ENCODE measurements at regions not wholly inside any gene's neighbourhood (a gene's known extent, or its start where the extent isn't known, plus 50 kb on each side); places are given as distances from the start of the nearest gene placed in this dataset.

DNA sequence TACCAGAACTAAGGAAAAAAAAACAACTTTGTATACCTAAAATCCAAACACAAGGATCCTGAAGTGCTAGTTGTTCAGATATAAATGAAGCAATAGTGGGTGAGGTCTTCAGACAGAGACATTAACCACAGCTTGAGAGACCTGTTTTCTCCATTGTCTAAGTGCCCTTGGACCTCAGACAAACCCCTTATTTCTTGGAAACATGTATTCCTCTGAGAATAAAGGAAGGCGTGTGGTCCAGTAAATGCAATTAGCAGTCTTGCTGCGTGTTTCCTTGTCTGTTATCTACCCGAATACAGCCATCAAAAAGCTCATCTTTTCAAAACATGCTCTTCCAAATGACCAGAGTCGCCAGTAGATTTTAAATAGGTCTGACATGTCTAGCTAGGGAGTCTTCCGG is 291.1 kb upstream of the NFIA start:
- peaks cover 0 to 3% (median 0%) of the 10 kb centered on the region in 4 experiments; a peak in 1 of 7 replicates for H3K4me1 ChIP-seq (replicated peaks in 1 of 4; ENCODE audit: control insufficient read depth in 3 of 4, insufficient read depth in 4 of 4, low read length in 3 of 4)
- no peak overlapping the region for H2BK120ac ChIP-seq (replicated peaks; ENCODE audit: low read depth, low read length)
- H4K91ac ChIP-seq (replicated peaks; ENCODE audit: insufficient read length, low read length) = no peak overlapping the region
- no peak overlapping the region for H4K8ac ChIP-seq (ENCODE audit: extremely low read depth, insufficient read depth, low read length)
- H2BK12ac ChIP-seq (ENCODE audit: low read depth, low read length) = no peak overlapping the region
- H3K79me2 ChIP-seq (ENCODE audit: control insufficient read depth in 1 of 2, insufficient read depth in 2 of 2, low read length in 2 of 2) = no peaks in the 10 kb centered on the region
- FAIRE-seq (no peak), DNase-seq (ENCODE audit: low read depth in 1 of 2, low spot score in 2 of 2) (no peak)
- no peak overlapping the region for H3K18ac ChIP-seq (ENCODE audit: extremely low read depth, low read length)
- ChIA-PET CTCF (ENCODE audit: partially characterized antibody) (interaction anchor here (0.9 to 1.7 kb wide), 2 partner anchors 10 to 26 kb away, joined by 3 to 5 read pairs; no protein-coding TSS in a partner anchor), POLR2A (ENCODE audit: partially characterized antibody) (interaction anchor here (0.7 kb wide), 1 partner anchor 228 kb away, joined by 3 read pairs; no protein-coding TSS in a partner anchor)
- no peak overlapping the region for H3K4me3 ChIP-seq (ENCODE audit: extremely low read depth in 1 of 4, insufficient read depth in 2 of 4, low read depth in 3 of 4, low read length in 4 of 4)
- no peak overlapping the region for H2AK5ac ChIP-seq (ENCODE audit: low read depth, low read length)
- no peak overlapping the region for H2AFZ ChIP-seq (ENCODE audit: low read length)
- no peak overlapping the region for H2BK15ac ChIP-seq (ENCODE audit: low read length)
- no peak overlapping the region for H3K27ac ChIP-seq (ENCODE audit: low read depth, low read length)
- no peak overlapping the region for H3K23ac ChIP-seq (ENCODE audit: insufficient read length)
- H4K5ac ChIP-seq (ENCODE audit: insufficient read length, low read depth, low read length) = no peak overlapping the region
- no peak overlapping the region for H3K4ac ChIP-seq (replicated peaks; ENCODE audit: insufficient read length, low read depth, low read length)
- H3K23me2 ChIP-seq (ENCODE audit: low read depth, low read length) = no peaks in the 10 kb centered on the region
- H2BK20ac ChIP-seq (ENCODE audit: low read length) = no peak overlapping the region
- no peaks in the 10 kb centered on the region for H3K9me3 ChIP-seq (ENCODE audit: insufficient read depth in 2 of 2, low read depth in 1 of 2, low read length in 1 of 2)
- H3K14ac ChIP-seq (ENCODE audit: insufficient read length) = no peak overlapping the region
- H3K36me3 ChIP-seq (ENCODE audit: control insufficient read depth in 2 of 4, insufficient read depth in 4 of 4, low read length in 3 of 4) = no peaks in the 10 kb centered on the region
- H3K79me1 ChIP-seq (ENCODE audit: low read depth, low read length) = no peaks in the 10 kb centered on the region
- no peak overlapping the region for H3K56ac ChIP-seq (replicated peaks; ENCODE audit: insufficient read length, low read depth, low read length)
- no peaks in the 10 kb centered on the region for H3K27me3 ChIP-seq (replicated peaks in 1 of 4; ENCODE audit: control insufficient read depth in 3 of 4, extremely low read depth in 1 of 4, insufficient read depth in 3 of 4, low read length in 3 of 4)
- no peak overlapping the region for H2BK5ac ChIP-seq (ENCODE audit: low read depth, low read length)
- 91% methylated on average over 5 of the region's 5 CpGs; no CpG with 5 or more reads in 1 of the 2 experiments for WGBS, 2 experiments (ENCODE audit: extremely low coverage in 1 of 2, insufficient coverage in 1 of 2, insufficient read length in 1 of 2, insufficient replicate concordance in 2 of 2, low coverage in 1 of 2, low lambda C conversion rate in 2 of 2, missing lambda C conversion rate in 1 of 2)
- H4K20me1 ChIP-seq (replicated peaks in 1 of 2; ENCODE audit: control insufficient read depth in 1 of 2, insufficient read depth in 2 of 2, low read length in 2 of 2) = no peaks in the 10 kb centered on the region
- H3K4me2 ChIP-seq (ENCODE audit: insufficient read depth in 1 of 2, low read depth in 2 of 2, low read length in 2 of 2) = no peak overlapping the region
- H3K9ac ChIP-seq (replicated peaks in 1 of 4; ENCODE audit: extremely low read depth in 1 of 4, low read depth in 3 of 4, low read length in 3 of 4) = no peak overlapping the region
